H1 (cell line): ENCODE measurements at regions not wholly inside any gene's neighbourhood (a gene's known extent, or its start where the extent isn't known, plus 50 kb on each side); places are given as distances from the start of the nearest gene placed in this dataset.

ENCODE experiments used
- ATF3 ChIP-seq: IDR thresholded peaks from 2 replicates; pipeline ENCODE4 v1.6.1; 2011; ENCODE audit warnings: low read depth, mild to moderate bottlenecking, low read length; ENCODE audit not compliant: insufficient read depth
- CBX8 ChIP-seq: fragments of 300-800, 300-1000 bp; sonication (generic); IDR thresholded peaks from 2 replicates; pipeline ENCODE4 v1.7.1; 2016; ENCODE audit warnings: low read depth, low read length, borderline replicate concordance
- EP300 ChIP-seq, 2 experiments: IDR thresholded peaks; 1 replicate in 1 of 2; 2 replicates in 1 of 2; pipeline ENCODE4 v1.6.1; 2011 to 2012; ENCODE audit warnings: low read depth in 2 of 2, low read length in 2 of 2, mild to moderate bottlenecking in 2 of 2, borderline replicate concordance in 1 of 2, inconsistent platforms in 1 of 2, moderate library complexity in 1 of 2
- EZH2 ChIP-seq: fragments of 200-600 bp; sonication (generic); IDR thresholded peaks from 2 replicates; pipeline ENCODE4 v1.7.1; 2012; ENCODE audit warnings: low read depth, mild to moderate bottlenecking, moderate library complexity, low read length, inconsistent platforms; ENCODE audit not compliant: severe bottlenecking
- JUN ChIP-seq: IDR thresholded peaks from 2 replicates; pipeline ENCODE4 v1.6.1; 2011; ENCODE audit warnings: low read depth, mild to moderate bottlenecking, improper control_type of control experiment, low read length
- MAX ChIP-seq: IDR thresholded peaks from 2 replicates; pipeline ENCODE4 v1.6.1; 2012; ENCODE audit warnings: inconsistent platforms
- POLR2A ChIP-seq, 2 experiments: IDR thresholded peaks; 1 replicate in 1 of 2; 2 replicates in 1 of 2; pipeline ENCODE4 v1.6.1; 2011; ENCODE audit warnings: low read depth in 2 of 2, low read length in 2 of 2, mild to moderate bottlenecking in 2 of 2; ENCODE audit errors: control extremely low read depth in 1 of 2
- RAD21 ChIP-seq, 2 experiments: IDR thresholded peaks in 1 of 2; conservative IDR thresholded peaks in 1 of 2; 2 replicates each; pipeline ENCODE4 v1.6.1; 2011; ENCODE audit warnings: low read depth in 2 of 2, low read length in 2 of 2, improper control_type of control experiment in 1 of 2, inconsistent platforms in 1 of 2, mild to moderate bottlenecking in 1 of 2, moderate library complexity in 1 of 2
- RFX5 ChIP-seq: IDR thresholded peaks from 2 replicates; pipeline ENCODE4 v1.6.1; 2011; ENCODE audit warnings: low read depth, low read length, improper control_type of control experiment, borderline replicate concordance
- RXRA ChIP-seq: IDR thresholded peaks from 2 replicates; pipeline ENCODE4 v1.6.1; 2011; ENCODE audit warnings: low read depth, mild to moderate bottlenecking, low read length, moderate library complexity; ENCODE audit not compliant: insufficient read depth
- SIN3A ChIP-seq, 2 experiments: IDR thresholded peaks in 1 of 2; conservative IDR thresholded peaks in 1 of 2; 2 replicates each; pipeline ENCODE4 v1.6.1; 2011 to 2012; ENCODE audit warnings: low read length in 2 of 2, improper control_type of control experiment in 1 of 2, low read depth in 1 of 2, mild to moderate bottlenecking in 1 of 2
- TAF7 ChIP-seq: optimal IDR thresholded peaks from 2 replicates; pipeline ENCODE3; 2011; ENCODE audit warnings: low read depth, mild to moderate bottlenecking, inconsistent platforms, low read length, moderate library complexity, borderline replicate concordance
- TEAD4 ChIP-seq: IDR thresholded peaks from 2 replicates; pipeline ENCODE4 v1.6.1; 2012; ENCODE audit warnings: low read depth, low read length, inconsistent platforms, mixed read lengths
- TF ChIP-seq, protein P1 (sequence below), 3 experiments: IDR thresholded peaks; 1 replicate in 2 of 3; 2 replicates in 1 of 3; pipeline versions ENCODE4 v1.5.1 to v1.6.1; 2011; ENCODE audit warnings: low read length in 3 of 3, mild to moderate bottlenecking in 3 of 3, inconsistent platforms in 2 of 3, low read depth in 1 of 3, moderate library complexity in 1 of 3; ENCODE audit not compliant: insufficient read depth in 1 of 3; ENCODE audit errors: control extremely low read depth in 1 of 3

DNA sequence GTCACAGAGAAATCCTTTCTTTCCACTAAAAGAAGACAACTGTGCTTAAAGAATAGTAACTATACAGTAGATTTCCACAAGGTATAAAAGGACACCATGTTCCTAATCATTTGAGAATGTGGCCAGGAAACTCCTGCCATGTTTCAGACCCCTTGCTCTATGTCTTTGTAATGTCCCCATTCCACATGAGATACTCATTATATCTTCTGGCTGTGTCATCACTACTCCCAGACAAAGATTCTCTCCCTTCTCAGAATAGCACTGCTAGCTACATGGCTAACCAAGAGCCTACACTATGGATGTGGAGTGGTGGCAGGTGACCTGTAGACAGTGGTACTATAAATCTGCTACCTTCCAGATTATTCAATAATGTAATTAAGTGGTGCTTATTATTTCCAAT lies 218.1 kb upstream of the MCHR2 start:
- TF ChIP-seq EP300 (IDR thresholded peaks at IDR 0.05; ENCODE audit: borderline replicate concordance in 1 of 2, low read depth in 2 of 2, low read length in 2 of 2) (no peak), SIN3A (conservative IDR thresholded peaks at IDR 0.05 in 1 of 2, IDR thresholded peaks at IDR 0.05 in 1 of 2; ENCODE audit: low read depth in 1 of 2, low read length in 2 of 2) (no peak), POLR2A (IDR thresholded peaks at IDR 0.05; ENCODE audit: control extremely low read depth in 1 of 2, low read depth in 2 of 2, low read length in 2 of 2) (no peak), CBX8 (no peak), JUN (no peak), EZH2 (no peak), RAD21 (IDR thresholded peaks at IDR 0.05 in 1 of 2, conservative IDR thresholded peaks at IDR 0.05 in 1 of 2; ENCODE audit: low read depth in 2 of 2, low read length in 2 of 2) (no peak), TEAD4 (no peak), RFX5 (no peak), TAF7 (no peak), ATF3 (no peak), MAX (no peak), RXRA (no peak)
- TF ChIP-seq, protein P1, sequence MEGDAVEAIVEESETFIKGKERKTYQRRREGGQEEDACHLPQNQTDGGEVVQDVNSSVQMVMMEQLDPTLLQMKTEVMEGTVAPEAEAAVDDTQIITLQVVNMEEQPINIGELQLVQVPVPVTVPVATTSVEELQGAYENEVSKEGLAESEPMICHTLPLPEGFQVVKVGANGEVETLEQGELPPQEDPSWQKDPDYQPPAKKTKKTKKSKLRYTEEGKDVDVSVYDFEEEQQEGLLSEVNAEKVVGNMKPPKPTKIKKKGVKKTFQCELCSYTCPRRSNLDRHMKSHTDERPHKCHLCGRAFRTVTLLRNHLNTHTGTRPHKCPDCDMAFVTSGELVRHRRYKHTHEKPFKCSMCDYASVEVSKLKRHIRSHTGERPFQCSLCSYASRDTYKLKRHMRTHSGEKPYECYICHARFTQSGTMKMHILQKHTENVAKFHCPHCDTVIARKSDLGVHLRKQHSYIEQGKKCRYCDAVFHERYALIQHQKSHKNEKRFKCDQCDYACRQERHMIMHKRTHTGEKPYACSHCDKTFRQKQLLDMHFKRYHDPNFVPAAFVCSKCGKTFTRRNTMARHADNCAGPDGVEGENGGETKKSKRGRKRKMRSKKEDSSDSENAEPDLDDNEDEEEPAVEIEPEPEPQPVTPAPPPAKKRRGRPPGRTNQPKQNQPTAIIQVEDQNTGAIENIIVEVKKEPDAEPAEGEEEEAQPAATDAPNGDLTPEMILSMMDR (IDR thresholded peaks at IDR 0.05; ENCODE audit: control extremely low read depth in 1 of 3, insufficient read depth in 1 of 3, low read depth in 1 of 3, low read length in 3 of 3): no peak
